Activated CD4-positive, alpha-beta memory T cell treated with anti-CD3 and anti-CD28 coated beads for 36 hours (primary cell): ENCODE measurements at regions not wholly inside any gene's neighbourhood (a gene's known extent, or its start where the extent isn't known, plus 50 kb on each side); places are given as distances from the start of the nearest gene placed in this dataset.
"Not testable (repeated sequence)": the region's sequence is repeated elsewhere in the genome, so short reads cannot be mapped to it uniquely, and the experiment has no call there.

Experiments
- CTCF ChIA-PET: fragments of 350-600 bp; sonication (Branson Sonifier 250); formaldehyde crosslinking; loops from one replicate; lab custom pipeline; 2021; ENCODE audit warnings: antibody characterized with exemption, inconsistent platforms; lab: Charles Lee
- POLR2A ChIA-PET: fragments of 350-600 bp; sonication (Branson Sonifier 250); formaldehyde crosslinking; loops from one replicate; lab custom pipeline; 2021; ENCODE audit warnings: antibody characterized with exemption; lab: Charles Lee
- DNase-seq: peaks from one replicate; pipeline ENCODE4 v3.0.0-alpha.2; 2020
- H3K27ac Mint-ChIP-seq: one replicate; pipeline ENCODE4 v1.8.0; 2021; ENCODE audit warnings: mixed read lengths
- H3K27me3 Mint-ChIP-seq: one replicate; pipeline ENCODE4 v1.8.0; 2021; ENCODE audit warnings: mixed read lengths
- H3K36me3 Mint-ChIP-seq: one replicate; pipeline ENCODE4 v1.8.0; 2021; ENCODE audit warnings: mixed read lengths
- H3K4me1 Mint-ChIP-seq: one replicate; pipeline ENCODE4 v1.8.0; 2021; ENCODE audit warnings: low read depth, mixed read lengths
- H3K4me3 Mint-ChIP-seq: one replicate; pipeline ENCODE4 v1.8.0; 2021; ENCODE audit warnings: mild to moderate bottlenecking, mixed read lengths
- H3K9me3 Mint-ChIP-seq: one replicate; pipeline ENCODE4 v1.8.0; 2021; ENCODE audit warnings: mixed read lengths
- intact Hi-C: fragments of 100-400 bp; cut with micrococcal nuclease; formaldehyde crosslinking; loops from one replicate; pipeline ENCODE4 v1.15.1; 2023

DNA sequence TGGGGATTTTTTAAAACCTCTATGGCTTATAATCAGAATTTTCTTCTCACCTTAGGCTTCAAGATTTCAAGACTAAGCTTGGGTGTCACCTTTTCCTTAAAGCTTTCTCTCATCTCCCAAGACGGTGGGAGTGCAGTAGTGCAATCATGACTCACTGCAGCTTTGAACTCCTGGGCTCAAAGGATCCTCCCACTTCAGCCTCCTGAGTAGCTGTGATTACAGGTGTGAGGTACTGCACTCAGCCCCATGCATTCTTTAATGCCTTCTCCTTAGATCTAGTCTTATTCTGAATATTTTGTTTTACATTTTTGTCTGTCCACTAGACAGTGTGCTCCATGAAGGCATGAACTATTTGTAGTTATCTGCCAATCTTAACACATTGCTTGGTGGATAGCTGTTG lies 55.7 kb upstream of the FAT3 start:
- ChIA-PET POLR2A (no interaction called here), CTCF (no interaction called here)
- intact Hi-C loops, result no loop called here
- Mint-ChIP-seq H3K27ac (no peak overlapping the region), H3K9me3 (no peaks in the 10 kb centered on the region), H3K27me3 (no peaks in the 10 kb centered on the region), H3K4me1 (no peaks in the 10 kb centered on the region), H3K4me3 (no peak overlapping the region), H3K36me3 (no peaks in the 10 kb centered on the region)
- DNase-seq, result no peak

DNA sequence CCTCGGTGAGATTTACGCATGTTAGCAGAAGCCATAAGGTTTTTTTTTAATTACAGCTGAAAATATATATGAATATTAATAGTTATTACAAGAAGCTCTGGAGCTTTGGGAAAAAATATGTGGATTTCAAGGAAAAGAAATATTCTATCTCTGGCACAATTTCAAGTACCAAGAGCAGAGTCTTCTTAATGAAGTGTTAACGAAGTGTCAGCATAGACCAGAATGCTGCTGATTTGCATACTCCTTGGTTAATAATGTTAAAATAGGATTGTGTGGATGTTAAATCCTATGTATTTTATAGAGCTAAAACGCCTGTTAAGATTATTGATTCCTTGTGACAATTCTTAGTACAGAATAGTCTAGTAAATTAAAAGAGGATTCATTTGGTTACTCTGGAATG lies 57.0 kb upstream of the FAT3 start:
- no peaks in the 10 kb centered on the region for H3K36me3 Mint-ChIP-seq
- no peaks in the 10 kb centered on the region for H3K4me1 Mint-ChIP-seq
- no peak overlapping the region for H3K4me3 Mint-ChIP-seq
- intact Hi-C loops, result no loop called here
- H3K27ac Mint-ChIP-seq, result no peak overlapping the region
- no peak for DNase-seq
- ChIA-PET CTCF (no interaction called here), POLR2A (no interaction called here)
- H3K9me3 Mint-ChIP-seq, result no peaks in the 10 kb centered on the region
- no peaks in the 10 kb centered on the region for H3K27me3 Mint-ChIP-seq

DNA sequence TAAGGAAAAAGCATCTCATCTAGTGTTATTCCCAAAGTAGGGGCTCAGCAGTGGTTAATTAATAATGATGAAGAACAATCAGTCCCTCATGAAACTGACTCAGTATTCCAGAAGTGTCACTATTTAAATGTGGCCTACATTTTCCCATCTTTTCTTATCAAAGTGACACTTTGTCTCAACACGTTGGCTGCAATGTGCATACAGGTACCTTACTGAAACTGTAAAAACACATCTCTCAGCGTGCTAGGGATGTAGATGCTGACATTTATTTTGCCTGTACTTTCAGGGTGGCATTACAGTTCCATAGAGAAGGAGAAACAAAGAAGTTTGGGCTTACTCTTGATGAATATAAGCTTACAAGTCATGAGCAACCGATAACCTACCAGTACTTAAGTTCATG lies 58.3 kb upstream of the FAT3 start:
- no peaks in the 10 kb centered on the region for H3K9me3 Mint-ChIP-seq
- no peaks in the 10 kb centered on the region for H3K4me1 Mint-ChIP-seq
- intact Hi-C loops, result no loop called here
- no peak overlapping the region for H3K27ac Mint-ChIP-seq
- CTCF ChIA-PET, result no interaction called here
- DNase-seq, result no peak
- no peak overlapping the region for H3K4me3 Mint-ChIP-seq
- H3K27me3 Mint-ChIP-seq, result no peaks in the 10 kb centered on the region
- no peaks in the 10 kb centered on the region for H3K36me3 Mint-ChIP-seq
- POLR2A ChIA-PET, result no interaction called here

DNA sequence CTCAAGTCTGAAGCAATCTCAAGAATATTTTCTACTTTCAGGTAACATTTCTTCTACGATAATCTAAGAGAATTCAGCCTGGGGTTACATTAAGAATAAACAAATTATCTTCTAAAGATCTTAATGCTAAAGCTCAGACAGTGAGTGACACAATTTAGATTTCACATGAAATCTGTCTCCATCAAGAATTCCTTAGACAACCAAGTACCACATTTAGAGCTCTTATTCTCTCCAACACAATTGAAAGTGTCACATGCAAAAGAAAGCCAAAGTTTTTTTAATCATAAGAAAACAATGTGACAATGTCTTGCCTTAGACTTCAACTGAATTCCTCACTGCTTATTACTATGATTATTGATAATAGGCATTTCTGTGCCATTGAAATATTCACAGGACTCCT lies 60.7 kb upstream of the FAT3 start:
- Mint-ChIP-seq H3K4me3 (no peak overlapping the region), H3K36me3 (no peaks in the 10 kb centered on the region), H3K9me3 (no peaks in the 10 kb centered on the region), H3K27ac (no peak overlapping the region), H3K4me1 (no peaks in the 10 kb centered on the region), H3K27me3 (no peaks in the 10 kb centered on the region)
- intact Hi-C loops, result no loop called here
- POLR2A ChIA-PET, result no interaction called here
- CTCF ChIA-PET, result no interaction called here
- DNase-seq, result no peak

DNA sequence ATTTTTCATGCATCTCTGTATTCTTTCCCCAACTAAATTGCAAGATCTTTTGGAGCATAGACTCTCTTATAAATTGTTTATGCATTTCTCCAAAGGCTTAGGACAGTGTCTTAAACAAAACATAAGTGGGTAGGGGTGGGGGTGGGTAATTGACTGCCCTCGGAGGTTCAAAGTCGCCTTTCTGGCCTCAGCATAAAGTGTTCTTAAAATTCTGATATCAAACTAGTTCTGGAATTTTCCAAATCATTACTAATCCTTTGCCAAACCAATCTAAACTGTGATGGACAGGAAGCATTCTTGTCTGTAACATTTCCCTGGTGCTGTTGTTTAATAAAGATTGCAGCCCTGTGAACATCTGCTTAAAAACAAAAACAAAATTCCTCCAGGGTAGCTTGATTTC lies 61.8 kb upstream of the FAT3 start:
- no peak for DNase-seq
- CTCF ChIA-PET, result no interaction called here
- Mint-ChIP-seq H3K36me3 (no peaks in the 10 kb centered on the region), H3K9me3 (no peaks in the 10 kb centered on the region), H3K4me3 (no peak overlapping the region), H3K27ac (no peak overlapping the region), H3K4me1 (no peaks in the 10 kb centered on the region), H3K27me3 (no peaks in the 10 kb centered on the region)
- intact Hi-C loops, result no loop called here
- POLR2A ChIA-PET, result no interaction called here

DNA sequence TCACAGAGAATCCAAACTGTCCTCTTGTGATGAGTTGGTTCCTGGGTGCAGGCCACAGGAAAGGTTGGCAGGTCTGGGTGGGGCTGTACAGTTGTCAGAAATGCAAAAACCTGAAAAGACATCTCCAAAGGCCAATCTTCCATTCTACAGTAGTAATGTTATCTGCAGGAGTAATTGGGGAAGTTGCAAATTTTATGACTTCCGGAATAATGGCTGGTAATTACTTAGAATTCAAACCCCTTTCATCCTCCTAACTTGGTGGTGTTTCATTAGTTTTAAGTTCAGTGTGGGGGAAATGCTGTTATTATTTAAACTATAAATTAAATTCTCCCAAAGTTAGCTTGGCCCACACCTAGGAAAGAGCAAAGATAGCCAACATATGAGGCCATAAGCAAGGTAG lies 64.7 kb upstream of the FAT3 start:
- peaks cover 4% of the 10 kb centered on the region for H3K9me3 Mint-ChIP-seq
- H3K27ac Mint-ChIP-seq, result no peak overlapping the region
- H3K4me3 Mint-ChIP-seq, result no peak overlapping the region
- no peaks in the 10 kb centered on the region for H3K36me3 Mint-ChIP-seq
- ChIA-PET POLR2A (no interaction called here), CTCF (no interaction called here)
- H3K27me3 Mint-ChIP-seq, result no peaks in the 10 kb centered on the region
- no peak for DNase-seq
- intact Hi-C loops, result no loop called here
- no peaks in the 10 kb centered on the region for H3K4me1 Mint-ChIP-seq

DNA sequence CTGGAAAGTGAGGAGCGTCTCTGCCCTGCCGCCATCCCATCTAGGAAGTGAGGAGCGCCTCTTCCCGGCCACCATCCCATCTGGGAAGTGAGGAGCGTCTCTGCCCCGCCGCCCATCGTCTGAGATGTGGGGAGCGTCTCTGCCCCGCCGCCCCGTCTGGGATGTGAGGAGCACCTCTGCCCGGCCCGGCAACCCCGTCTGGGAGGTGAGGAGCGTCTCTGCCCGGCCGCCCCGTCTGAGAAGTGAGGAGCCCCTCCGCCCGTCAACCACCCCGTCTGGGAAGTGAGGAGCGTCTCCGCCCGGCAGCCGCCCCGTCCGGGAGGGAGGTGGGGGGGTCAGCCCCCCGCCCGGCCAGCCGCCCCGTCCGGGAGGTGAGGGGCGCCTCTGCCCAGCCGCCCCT lies 67.2 kb upstream of the FAT3 start:
- intact Hi-C loops, H3K27me3 Mint-ChIP-seq, CTCF ChIA-PET, H3K4me1 Mint-ChIP-seq, POLR2A ChIA-PET, H3K27ac Mint-ChIP-seq, H3K4me3 Mint-ChIP-seq, H3K36me3 Mint-ChIP-seq, H3K9me3 Mint-ChIP-seq, DNase-seq: not testable (repeated sequence)

DNA sequence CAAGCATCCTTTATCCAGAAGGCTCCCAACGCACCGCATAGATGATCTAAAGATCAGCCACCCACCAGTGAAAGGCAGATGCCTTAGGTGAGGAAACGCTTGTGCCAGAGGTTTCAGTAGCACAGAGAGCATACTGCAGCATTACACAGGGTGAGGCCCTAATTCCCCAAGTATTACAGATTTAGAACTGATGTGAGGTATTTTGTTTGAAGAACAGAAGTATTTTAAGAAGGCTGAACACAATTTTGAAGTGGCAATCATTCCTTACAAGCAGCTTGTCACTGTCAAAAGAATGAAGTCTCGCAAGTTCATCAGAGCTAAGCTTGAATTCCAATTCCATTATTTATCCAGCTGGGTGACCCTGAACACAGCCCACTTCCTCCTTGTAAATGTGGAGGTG lies 70.0 kb upstream of the FAT3 start:
- Mint-ChIP-seq H3K27me3 (no peaks in the 10 kb centered on the region), H3K9me3 (peaks cover 9% of the 10 kb centered on the region), H3K4me3 (no peak overlapping the region), H3K4me1 (no peaks in the 10 kb centered on the region), H3K36me3 (no peaks in the 10 kb centered on the region), H3K27ac (no peak overlapping the region)
- CTCF ChIA-PET, result no interaction called here
- DNase-seq, result no peak
- POLR2A ChIA-PET, result no interaction called here
- intact Hi-C loops, result no loop called here

DNA sequence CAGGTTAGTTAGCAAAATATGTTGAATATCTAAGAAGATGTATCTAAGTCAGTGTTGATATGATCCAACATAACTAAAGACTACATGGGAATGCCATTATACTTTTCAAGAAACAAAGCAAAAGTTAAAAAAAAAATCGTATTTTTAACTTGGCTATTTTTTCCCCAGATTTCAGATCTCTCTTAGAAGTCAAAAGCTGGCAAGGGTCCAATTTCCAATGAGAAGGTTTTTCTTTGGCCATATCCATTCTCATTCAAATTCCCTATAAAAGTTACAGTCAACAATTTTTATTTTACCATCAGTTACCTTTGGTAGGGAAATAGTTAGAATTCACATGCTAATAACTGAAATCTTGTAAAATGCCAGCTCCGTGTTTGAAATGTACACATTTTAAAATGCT lies 70.5 kb upstream of the FAT3 start:
- Mint-ChIP-seq H3K4me3 (no peak overlapping the region), H3K36me3 (no peaks in the 10 kb centered on the region), H3K4me1 (no peaks in the 10 kb centered on the region), H3K27me3 (no peaks in the 10 kb centered on the region), H3K9me3 (peaks cover 9% of the 10 kb centered on the region), H3K27ac (no peak overlapping the region)
- intact Hi-C loops, result no loop called here
- DNase-seq, result no peak
- CTCF ChIA-PET, result no interaction called here
- POLR2A ChIA-PET, result no interaction called here

DNA sequence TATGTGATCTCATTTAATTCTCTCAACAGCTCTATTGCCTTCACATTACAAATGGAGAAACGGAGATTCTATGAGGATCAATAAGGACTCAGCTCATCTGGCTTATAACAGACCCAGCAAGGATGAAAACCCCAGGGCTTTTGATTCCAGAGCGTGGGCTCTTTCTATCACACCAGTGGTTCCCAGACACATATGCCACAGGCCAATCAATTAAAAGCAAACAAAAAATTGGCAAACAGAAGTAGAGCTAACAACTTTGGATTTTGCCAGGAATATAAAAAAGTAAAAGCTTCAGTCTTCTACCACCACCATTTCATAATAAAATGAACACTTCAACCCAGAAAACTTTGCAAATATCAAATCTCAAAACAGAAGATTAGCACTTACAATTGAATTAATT lies 71.1 kb upstream of the FAT3 start:
- ChIA-PET CTCF (no interaction called here), POLR2A (no interaction called here)
- no peak overlapping the region for H3K27ac Mint-ChIP-seq
- no peaks in the 10 kb centered on the region for H3K27me3 Mint-ChIP-seq
- DNase-seq, result no peak
- intact Hi-C loops, result no loop called here
- no peak overlapping the region for H3K4me3 Mint-ChIP-seq
- no peaks in the 10 kb centered on the region for H3K36me3 Mint-ChIP-seq
- H3K9me3 Mint-ChIP-seq, result peaks cover 9% of the 10 kb centered on the region
- H3K4me1 Mint-ChIP-seq, result no peaks in the 10 kb centered on the region

DNA sequence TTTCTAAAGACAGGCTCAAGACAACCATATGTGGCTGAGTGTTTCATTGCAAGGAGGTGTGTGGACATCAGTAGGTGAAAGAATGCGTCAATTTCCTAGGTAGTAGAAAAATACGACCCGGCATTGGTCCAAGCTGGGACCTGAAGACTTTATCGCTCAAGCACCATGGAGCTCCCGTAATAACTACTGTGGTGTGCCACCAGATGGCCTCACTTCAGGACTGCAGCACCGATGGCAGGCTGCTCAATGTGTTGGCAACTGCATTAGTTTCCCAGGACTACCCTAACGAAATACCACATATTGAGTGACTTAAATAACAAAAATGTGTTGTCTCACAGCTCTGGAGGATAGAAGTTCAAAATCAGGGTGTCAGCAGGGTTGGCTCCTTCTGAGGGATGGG lies 72.4 kb upstream of the FAT3 start:
- no peak for DNase-seq
- intact Hi-C loops, result no loop called here
- Mint-ChIP-seq H3K9me3 (peaks cover 9% of the 10 kb centered on the region), H3K36me3 (no peaks in the 10 kb centered on the region), H3K4me3 (no peak overlapping the region), H3K27me3 (no peaks in the 10 kb centered on the region), H3K27ac (no peak overlapping the region), H3K4me1 (no peaks in the 10 kb centered on the region)
- POLR2A ChIA-PET, result no interaction called here
- CTCF ChIA-PET, result no interaction called here

DNA sequence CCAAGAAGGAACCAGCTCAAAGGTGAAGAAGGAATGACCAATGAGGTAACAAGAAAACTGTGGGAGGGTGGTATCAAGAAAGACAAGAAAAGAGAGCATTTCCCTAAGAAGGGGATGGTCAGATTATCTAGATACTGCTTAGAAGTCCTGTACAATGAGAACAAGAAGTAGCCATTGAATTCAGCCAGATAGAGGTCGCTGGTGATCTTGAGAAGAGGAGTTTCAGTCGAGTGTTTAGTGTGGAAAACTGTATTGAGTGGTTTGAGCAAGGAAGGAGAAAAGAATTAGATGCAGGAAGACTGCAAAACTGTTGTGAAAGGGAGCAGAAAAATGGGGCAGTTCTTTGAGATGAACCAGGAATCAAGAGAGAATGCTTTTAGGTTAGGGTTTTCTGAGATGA lies 74.6 kb upstream of the FAT3 start:
- no peak for DNase-seq
- Mint-ChIP-seq H3K36me3 (no peaks in the 10 kb centered on the region), H3K27ac (no peak overlapping the region), H3K27me3 (no peaks in the 10 kb centered on the region), H3K4me3 (no peak overlapping the region), H3K9me3 (peaks cover 5% of the 10 kb centered on the region), H3K4me1 (no peaks in the 10 kb centered on the region)
- intact Hi-C loops, result no loop called here
- ChIA-PET CTCF (no interaction called here), POLR2A (no interaction called here)

DNA sequence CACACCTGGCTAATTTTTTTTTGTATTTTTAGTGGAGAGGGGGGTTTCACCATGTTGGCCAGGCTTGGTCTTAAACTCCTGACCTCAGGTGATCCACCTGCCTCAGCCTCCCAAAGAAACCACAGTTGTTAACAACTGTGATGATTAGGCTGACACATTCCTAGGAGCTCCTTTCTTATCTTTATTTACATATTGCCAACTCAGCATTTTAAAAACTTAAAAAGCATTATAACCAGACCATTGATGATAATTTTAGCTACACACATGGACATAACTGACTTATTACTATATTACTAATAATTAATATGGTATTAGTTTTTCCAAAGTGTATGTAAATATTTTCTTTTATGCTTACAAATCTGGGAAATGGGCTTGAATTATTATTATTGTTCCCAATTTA lies 82.9 kb upstream of the FAT3 start:
- H3K9me3 Mint-ChIP-seq, result no peaks in the 10 kb centered on the region
- ChIA-PET POLR2A (no interaction called here), CTCF (no interaction called here)
- intact Hi-C loops, result no loop called here
- H3K4me1 Mint-ChIP-seq, result no peaks in the 10 kb centered on the region
- no peaks in the 10 kb centered on the region for H3K27me3 Mint-ChIP-seq
- no peak for DNase-seq
- no peaks in the 10 kb centered on the region for H3K36me3 Mint-ChIP-seq
- H3K27ac Mint-ChIP-seq, result no peak overlapping the region
- H3K4me3 Mint-ChIP-seq, result no peak overlapping the region

DNA sequence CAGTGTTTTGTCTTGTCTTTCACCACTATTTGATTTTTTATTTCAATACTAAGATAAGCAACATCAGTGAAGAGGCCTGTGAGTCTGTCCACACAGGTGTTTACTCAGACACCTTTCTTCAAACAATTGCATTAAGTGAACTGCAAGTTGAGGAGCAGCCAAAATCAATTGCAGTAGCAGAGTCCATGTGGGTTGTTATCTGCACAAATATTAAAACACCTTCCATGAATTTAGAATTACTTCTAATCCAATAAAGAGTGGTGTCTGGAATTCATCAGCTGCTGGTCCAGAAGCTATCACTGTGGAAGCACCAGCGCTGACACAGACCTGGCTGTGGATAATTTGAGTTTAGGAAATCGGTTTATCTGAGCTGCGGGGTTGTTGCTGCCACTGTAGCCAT lies 83.5 kb upstream of the FAT3 start:
- H3K4me1 Mint-ChIP-seq, result no peaks in the 10 kb centered on the region
- CTCF ChIA-PET, result no interaction called here

More for the DNA sequence above, 83.5 kb upstream of the FAT3 start:
- no peak overlapping the region for H3K27ac Mint-ChIP-seq
- H3K36me3 Mint-ChIP-seq, result no peaks in the 10 kb centered on the region
- POLR2A ChIA-PET, result no interaction called here
- intact Hi-C loops, result no loop called here
- no peak overlapping the region for H3K4me3 Mint-ChIP-seq
- DNase-seq, result no peak
- no peaks in the 10 kb centered on the region for H3K9me3 Mint-ChIP-seq
- no peaks in the 10 kb centered on the region for H3K27me3 Mint-ChIP-seq
